ENCODE measurements at regions not wholly inside any gene's neighbourhood (a gene's known extent, or its start where the extent isn't known, plus 50 kb on each side); places are given as distances from the start of the nearest gene placed in this dataset.

GRCh38 chr17:63276821-63277220 is 169.3 kb downstream of the CYB561 start:
- no peak for TF ChIP-seq CTCF (IDR thresholded peaks at IDR 0.05)
- no peaks in the 10 kb centered on the region for H3K9me3 ChIP-seq
- H3K4me3 ChIP-seq (ENCODE audit: low read depth in 1 of 2, low read length in 1 of 2): no peak overlapping the region
- H3K27ac ChIP-seq: no peak overlapping the region
- H3K36me3 ChIP-seq: no peaks in the 10 kb centered on the region
- no peaks in the 10 kb centered on the region for H3K27me3 ChIP-seq
- H3K4me1 ChIP-seq (ENCODE audit: control insufficient read depth in 1 of 2, insufficient read depth in 1 of 2, low read depth in 1 of 2, low read length in 1 of 2): no peaks in the 10 kb centered on the region

- Histone ChIP-seq H3K4me1 (ENCODE audit: control insufficient read depth in 1 of 2, insufficient read depth in 1 of 2, low read depth in 1 of 2, low read length in 1 of 2) (no peaks in the 10 kb centered on the region), H3K4me3 (ENCODE audit: low read depth in 1 of 2, low read length in 1 of 2) (no peak overlapping the region), H3K27ac (no peak overlapping the region), H3K36me3 (no peaks in the 10 kb centered on the region), H3K9me3 (no peaks in the 10 kb centered on the region), H3K27me3 (no peaks in the 10 kb centered on the region)
- no peak for TF ChIP-seq CTCF (IDR thresholded peaks at IDR 0.05)
Measured at GRCh38 chr17:63277629-63278028, 168.5 kb downstream of the CYB561 start.

DNA sequence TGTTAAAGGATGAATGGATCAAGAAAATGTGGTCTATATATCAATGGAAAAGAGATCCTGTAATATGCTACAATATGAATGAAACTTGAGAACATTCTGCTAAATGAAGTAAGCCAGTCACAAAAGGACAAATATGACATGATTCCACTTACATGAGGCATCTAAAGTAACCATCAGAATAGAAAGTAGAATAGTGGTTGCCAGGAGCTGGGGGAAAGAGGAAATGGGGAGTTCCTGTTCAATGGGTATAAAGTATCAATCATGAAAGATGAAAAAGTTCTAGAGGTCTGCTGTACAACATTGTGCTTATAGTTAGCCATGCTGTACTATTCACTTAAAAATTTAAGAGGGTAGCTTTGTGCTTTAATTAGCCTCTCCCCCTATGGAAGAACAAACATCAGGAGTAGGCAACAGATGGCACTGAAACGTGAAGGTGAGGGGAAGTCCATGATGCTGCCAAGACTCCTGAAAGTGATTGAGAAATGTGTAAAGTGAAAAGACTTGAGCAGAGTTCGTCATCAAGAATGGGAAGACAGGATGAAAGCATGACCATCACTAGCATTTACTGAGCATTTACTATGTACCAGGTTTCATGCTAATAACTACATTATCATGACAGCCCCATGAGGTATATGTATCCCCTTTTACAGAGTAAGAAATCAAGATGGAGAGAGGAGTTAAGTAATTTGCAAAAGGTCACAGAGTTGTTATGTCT is 167.2 kb downstream of the CYB561 start:
- H3K4me3 ChIP-seq (ENCODE audit: low read depth in 1 of 2, low read length in 1 of 2): no peak overlapping the region
- no peaks in the 10 kb centered on the region for H3K36me3 ChIP-seq
- H3K27ac ChIP-seq: no peak overlapping the region
- H3K4me1 ChIP-seq (ENCODE audit: control insufficient read depth in 1 of 2, insufficient read depth in 1 of 2, low read depth in 1 of 2, low read length in 1 of 2): no peaks in the 10 kb centered on the region
- TF ChIP-seq CTCF (IDR thresholded peaks at IDR 0.05): no peak
- H3K9me3 ChIP-seq: no peaks in the 10 kb centered on the region
- no peaks in the 10 kb centered on the region for H3K27me3 ChIP-seq

DNA sequence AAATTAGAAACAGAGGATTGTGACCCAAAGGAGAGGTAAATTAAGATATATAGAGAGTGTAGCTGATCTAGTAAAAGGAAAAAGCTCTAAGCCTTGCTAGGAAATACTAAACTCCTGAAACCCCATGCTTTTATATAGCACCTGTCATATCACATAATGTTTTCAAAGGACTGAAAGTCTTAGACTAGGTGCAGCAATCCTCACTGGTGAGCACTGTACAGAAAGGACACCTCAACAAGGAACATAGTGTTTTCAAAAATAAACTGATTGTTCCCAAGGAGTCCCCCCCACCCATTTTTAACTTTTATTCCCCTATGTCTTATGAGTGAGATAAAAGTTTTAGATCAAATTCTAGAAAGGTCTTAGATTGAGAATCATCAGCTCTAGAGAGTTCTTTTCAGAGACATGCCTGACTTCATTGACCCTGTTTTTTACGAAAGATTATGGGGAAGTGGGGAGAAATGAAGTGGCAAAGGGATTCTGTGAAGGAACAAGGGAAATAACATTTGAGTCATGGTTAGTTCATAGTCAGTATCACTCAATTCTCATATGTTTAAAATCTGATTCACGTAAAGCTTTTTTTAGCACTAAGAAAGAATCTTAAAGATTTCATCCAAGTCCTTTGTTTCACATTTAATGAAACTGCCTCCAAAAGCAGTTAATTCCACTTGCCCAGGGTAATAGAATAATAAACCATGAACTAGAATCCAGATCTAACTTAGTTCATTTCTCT is 166.4 kb downstream of the CYB561 start:
- TF ChIP-seq CTCF (IDR thresholded peaks at IDR 0.05): no peak
- Histone ChIP-seq H3K27me3 (no peaks in the 10 kb centered on the region), H3K4me3 (ENCODE audit: low read depth in 1 of 2, low read length in 1 of 2) (no peak overlapping the region), H3K4me1 (ENCODE audit: control insufficient read depth in 1 of 2, insufficient read depth in 1 of 2, low read depth in 1 of 2, low read length in 1 of 2) (no peaks in the 10 kb centered on the region), H3K27ac (no peak overlapping the region), H3K9me3 (no peaks in the 10 kb centered on the region), H3K36me3 (no peaks in the 10 kb centered on the region)

DNA sequence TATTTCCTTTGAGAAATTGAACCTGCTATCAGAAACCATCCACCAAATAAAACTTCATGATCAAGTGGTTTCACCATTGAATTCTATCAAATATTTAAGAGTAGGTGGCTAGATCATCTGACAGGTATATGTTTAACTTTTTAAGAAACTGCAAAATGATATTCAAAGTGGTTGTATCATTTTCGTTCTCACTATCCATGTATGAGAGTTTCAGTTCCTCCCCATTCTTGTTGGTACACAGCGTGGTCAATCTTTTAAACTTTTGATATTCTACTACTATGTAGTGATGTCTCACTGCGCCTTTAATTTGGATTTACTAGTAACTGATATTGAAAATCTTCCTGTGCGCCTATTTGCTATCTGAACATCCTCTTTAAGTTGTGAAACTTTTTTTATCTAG is 163.7 kb downstream of the CYB561 start:
- Histone ChIP-seq H3K36me3 (no peaks in the 10 kb centered on the region), H3K4me3 (ENCODE audit: low read depth in 1 of 2, low read length in 1 of 2) (no peak overlapping the region), H3K4me1 (ENCODE audit: control insufficient read depth in 1 of 2, insufficient read depth in 1 of 2, low read depth in 1 of 2, low read length in 1 of 2) (no peaks in the 10 kb centered on the region), H3K9me3 (peaks cover 8% of the 10 kb centered on the region), H3K27me3 (no peaks in the 10 kb centered on the region), H3K27ac (no peak overlapping the region)
- no peak for TF ChIP-seq CTCF (IDR thresholded peaks at IDR 0.05)

Measured in neutrophil (primary cell).